ENCODE measurements at regions not wholly inside any gene's neighbourhood (a gene's known extent, or its start where the extent isn't known, plus 50 kb on each side); places are given as distances from the start of the nearest gene placed in this dataset.

- TF ChIP-seq CTCF (IDR thresholded peaks at IDR 0.05) (no peak), POLR2A (IDR thresholded peaks at IDR 0.05) (no peak)
Measured at GRCh38 chr10:30770816-30771215, 141.3 kb upstream of the LYZL2 start.

Data from uterus (tissue), 2 donors.